Coronary artery (tissue), 2 donors: ENCODE measurements at regions not wholly inside any gene's neighbourhood (a gene's known extent, or its start where the extent isn't known, plus 50 kb on each side); places are given as distances from the start of the nearest gene placed in this dataset.

Experiments used
- DNase-seq: peaks from one replicate; pipeline ENCODE4 v3.0.0-alpha.2; 2017; ENCODE audit warnings: low spot score
- H3K27ac ChIP-seq, 2 donors: fragments of 200-600 bp; sonication (generic); one replicate each; pipeline ENCODE4 v1.5.1; 2016 to 2019
- H3K4me3 ChIP-seq: fragments of 200-600 bp; sonication (generic); 2 replicates; pipeline ENCODE4 v1.5.1; 2016; ENCODE audit warnings: mild to moderate bottlenecking, moderate library complexity
- TF ChIP-seq, protein P1 (sequence below): fragments of 200-600 bp; sonication (generic); IDR thresholded peaks from one replicate; pipeline ENCODE4 v1.5.1; 2019; ENCODE audit warnings: antibody characterized with exemption

DNA sequence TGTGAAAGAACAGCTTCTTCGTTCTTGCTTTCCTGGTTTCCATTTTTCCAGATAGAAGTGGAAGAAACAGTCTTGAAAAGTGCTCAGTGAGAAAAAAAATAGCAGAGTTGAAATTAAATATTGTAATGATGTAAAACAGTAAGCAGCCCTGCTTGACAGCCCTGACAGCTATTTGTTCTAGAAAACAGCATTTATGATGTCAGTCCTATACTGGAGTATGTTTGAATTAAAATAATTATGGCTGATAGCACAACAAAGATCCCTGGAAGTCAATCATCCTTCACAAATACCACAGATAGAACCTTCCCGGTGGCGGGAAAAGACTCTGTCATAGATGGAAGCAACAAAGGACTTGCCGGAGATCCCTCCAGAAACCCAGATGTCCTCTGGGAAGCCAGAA, 298.0 kb upstream of the TNRC6C start:
- TF ChIP-seq, protein P1, sequence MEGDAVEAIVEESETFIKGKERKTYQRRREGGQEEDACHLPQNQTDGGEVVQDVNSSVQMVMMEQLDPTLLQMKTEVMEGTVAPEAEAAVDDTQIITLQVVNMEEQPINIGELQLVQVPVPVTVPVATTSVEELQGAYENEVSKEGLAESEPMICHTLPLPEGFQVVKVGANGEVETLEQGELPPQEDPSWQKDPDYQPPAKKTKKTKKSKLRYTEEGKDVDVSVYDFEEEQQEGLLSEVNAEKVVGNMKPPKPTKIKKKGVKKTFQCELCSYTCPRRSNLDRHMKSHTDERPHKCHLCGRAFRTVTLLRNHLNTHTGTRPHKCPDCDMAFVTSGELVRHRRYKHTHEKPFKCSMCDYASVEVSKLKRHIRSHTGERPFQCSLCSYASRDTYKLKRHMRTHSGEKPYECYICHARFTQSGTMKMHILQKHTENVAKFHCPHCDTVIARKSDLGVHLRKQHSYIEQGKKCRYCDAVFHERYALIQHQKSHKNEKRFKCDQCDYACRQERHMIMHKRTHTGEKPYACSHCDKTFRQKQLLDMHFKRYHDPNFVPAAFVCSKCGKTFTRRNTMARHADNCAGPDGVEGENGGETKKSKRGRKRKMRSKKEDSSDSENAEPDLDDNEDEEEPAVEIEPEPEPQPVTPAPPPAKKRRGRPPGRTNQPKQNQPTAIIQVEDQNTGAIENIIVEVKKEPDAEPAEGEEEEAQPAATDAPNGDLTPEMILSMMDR: no peak
- H3K4me3 ChIP-seq: no peak overlapping the region
- DNase-seq: no peak
- no peak overlapping the region for H3K27ac ChIP-seq

DNA sequence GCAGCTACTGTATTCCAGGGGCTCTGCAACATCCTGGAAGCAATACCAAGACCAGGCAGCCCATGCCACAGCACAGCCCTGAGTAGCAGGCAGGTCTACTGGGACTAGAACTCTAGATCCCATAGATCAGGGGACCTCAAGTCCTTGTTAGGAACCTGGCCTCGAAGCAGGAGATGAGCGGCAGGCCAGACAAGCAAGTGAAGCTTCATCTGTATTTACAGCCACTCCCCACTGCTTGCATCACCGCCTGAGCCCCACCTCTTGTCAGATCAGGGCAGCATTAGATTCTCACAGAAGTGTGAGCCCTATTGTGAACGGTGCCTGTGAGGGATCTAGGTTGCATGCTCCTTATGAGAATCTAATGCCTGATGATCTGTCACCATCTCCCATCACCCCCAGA, 295.7 kb upstream of the TNRC6C start:
- Histone ChIP-seq H3K4me3 (no peak overlapping the region), H3K27ac (no peak overlapping the region)
- DNase-seq: no peak
- TF ChIP-seq, protein P1: no peak

DNA sequence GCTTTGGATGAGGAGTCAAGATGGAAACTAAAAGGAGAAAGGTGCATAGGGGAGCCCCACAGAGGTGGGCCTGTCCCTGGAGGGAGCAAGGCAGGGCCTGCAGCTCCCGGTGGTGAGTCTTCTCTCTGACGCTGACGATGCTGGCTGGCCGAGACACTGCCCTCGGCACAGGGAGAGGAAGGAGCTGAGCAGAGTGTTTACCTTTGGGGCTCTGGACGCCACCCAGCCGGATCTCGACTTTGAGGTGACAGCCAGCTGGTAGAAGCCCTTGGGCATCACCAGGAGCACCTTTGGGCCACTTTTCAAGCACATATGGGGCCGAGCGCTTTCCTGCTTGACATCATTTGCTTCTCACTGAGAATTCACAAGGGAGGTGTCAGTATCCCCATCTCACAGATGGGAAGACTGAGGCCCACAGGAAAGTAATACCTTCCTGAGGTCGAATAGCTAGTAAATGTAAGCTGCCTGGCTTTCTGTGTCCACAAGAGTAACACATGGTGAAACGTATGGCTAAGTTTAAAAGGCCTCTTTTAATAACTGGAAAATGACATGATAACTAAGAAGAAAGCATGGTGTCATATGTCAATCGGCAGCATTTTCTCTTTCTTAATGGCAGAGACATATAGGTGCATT, 294.3 kb upstream of the TNRC6C start:
- H3K27ac ChIP-seq: no peak overlapping the region
- DNase-seq: no peak
- H3K4me3 ChIP-seq: no peak overlapping the region
- TF ChIP-seq, protein P1: no peak

DNA sequence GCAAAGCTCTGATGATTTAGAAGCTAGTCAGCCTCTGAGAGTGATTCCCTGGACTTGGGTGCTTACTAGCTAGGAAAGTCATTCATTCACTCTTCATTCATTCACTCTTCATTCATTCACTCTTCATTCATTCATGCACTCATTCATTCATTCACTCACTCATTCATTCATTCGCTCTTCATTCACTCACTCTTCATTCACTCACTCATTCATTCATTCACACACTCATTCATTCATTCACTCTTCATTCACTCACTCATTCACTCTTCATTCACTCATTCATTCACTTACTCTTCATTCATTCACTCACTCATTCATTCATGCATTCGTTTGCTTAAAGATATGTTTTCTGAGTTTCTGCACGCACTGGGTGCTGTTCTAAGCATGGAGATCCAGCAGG, 292.7 kb upstream of the TNRC6C start:
- no peak overlapping the region for H3K27ac ChIP-seq
- DNase-seq: no peak
- H3K4me3 ChIP-seq: no peak overlapping the region
- TF ChIP-seq, protein P1: no peak

DNA sequence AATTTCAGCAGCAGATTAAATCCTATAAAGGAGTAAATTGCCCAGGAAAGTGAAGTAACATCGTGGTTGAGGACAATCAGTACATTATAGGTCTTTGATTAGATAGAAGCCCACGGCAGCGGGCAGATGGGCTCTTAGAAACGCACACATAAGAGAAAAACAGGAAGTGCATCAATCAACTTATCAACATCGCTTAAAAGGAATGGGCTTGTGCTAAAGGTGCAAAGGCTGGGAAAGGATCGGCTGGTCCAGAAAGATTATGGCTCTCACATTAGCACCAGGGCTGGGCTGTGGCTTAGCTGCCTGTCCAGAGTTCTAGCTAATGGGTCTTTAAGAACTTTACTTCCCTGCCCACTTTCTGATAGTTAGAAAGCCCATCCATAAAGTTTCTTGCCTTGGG, 292.0 kb upstream of the TNRC6C start:
- Histone ChIP-seq H3K4me3 (no peak overlapping the region), H3K27ac (no peak overlapping the region)
- TF ChIP-seq, protein P1: no peak
- no peak for DNase-seq

DNA sequence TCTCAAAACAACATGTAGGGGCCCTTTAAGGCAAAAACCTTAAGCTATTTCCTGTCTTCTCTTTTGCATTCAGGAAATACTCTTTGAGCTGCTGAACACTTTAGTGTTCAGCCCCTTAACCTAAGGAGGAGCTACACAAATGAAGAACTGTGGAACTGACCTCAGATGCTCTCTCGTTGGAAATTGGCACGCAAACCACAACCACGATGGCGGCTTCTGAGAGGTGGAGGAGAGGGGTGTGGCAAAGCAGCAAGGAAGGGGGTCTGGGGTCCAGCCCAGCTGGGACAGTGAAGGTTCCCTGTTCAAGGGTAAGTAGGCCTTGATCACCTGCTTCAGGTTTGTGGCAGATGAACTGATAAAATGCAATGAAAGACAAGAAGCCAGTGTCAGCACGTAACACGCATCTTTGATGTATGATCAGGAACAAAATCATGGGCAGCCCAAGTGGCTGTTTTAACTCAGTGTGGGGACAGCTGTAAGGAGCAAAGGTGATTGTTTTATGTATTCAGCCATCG, 291.6 kb upstream of the TNRC6C start:
- DNase-seq: no peak
- TF ChIP-seq, protein P1: no peak
- H3K4me3 ChIP-seq: no peak overlapping the region
- H3K27ac ChIP-seq: no peak overlapping the region

DNA sequence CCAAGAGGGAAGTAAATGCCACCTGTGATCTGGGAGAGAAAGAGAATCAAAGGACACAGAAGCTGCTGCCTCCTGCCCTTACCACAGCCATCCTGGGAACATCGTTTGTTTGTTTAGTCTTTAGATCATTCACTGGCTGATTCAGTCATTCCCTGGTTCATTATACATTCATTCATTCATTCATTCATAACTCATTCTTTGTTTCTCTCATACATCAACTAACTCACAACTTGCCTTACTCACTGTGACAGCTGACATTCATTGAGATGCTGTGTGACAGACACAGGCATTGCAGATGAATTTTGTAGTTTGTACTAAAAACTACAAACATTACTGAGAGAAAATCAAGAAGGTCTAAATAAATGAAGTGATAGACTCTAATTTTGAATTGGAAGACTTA, 291.0 kb upstream of the TNRC6C start:
- DNase-seq: no peak
- Histone ChIP-seq H3K27ac (no peak overlapping the region), H3K4me3 (no peak overlapping the region)
- TF ChIP-seq, protein P1: no peak
